ENCODE measurements at regions not wholly inside any gene's neighbourhood (a gene's known extent, or its start where the extent isn't known, plus 50 kb on each side); places are given as distances from the start of the nearest gene placed in this dataset.

- Mint-ChIP-seq H3K36me3 (peaks cover under 1% of the 10 kb centered on the region; the same call in 1 of the 2 replicates), H3K27ac (no peak overlapping the region), H3K4me3 (no peak overlapping the region), H3K27me3 (ENCODE audit: low read depth) (no peaks in the 10 kb centered on the region), H3K9me3 (no peaks in the 10 kb centered on the region), H3K4me1 (no peaks in the 10 kb centered on the region)
- ChIA-PET CTCF (interaction anchor here (0.9 to 1.0 kb wide), 2 partner anchors 14 to 34 kb away, joined by 3 read pairs; no protein-coding TSS in a partner anchor), POLR2A (no interaction called here)
- DNase-seq (ENCODE audit: low spot score) (no peak), ATAC-seq (no peak)
- TF ChIP-seq SOX15 (CRISPR knock-in tag; IDR thresholded peaks at IDR 0.05) (no peak), ZNF317 (CRISPR knock-in tag; IDR thresholded peaks at IDR 0.05; ENCODE audit: borderline replicate concordance, low read depth) (no peak), ZNF416 (CRISPR knock-in tag; IDR thresholded peaks at IDR 0.05) (no peak), NR3C1 (CRISPR knock-in tag; conservative IDR thresholded peaks at IDR 0.05; ENCODE audit: low read depth) (no peak), E2F1 (CRISPR knock-in tag; IDR thresholded peaks at IDR 0.05) (no peak), ZNF138 (CRISPR knock-in tag; conservative IDR thresholded peaks at IDR 0.05) (no peak)
Measured at GRCh38 chr10:33032654-33033151, 74.7 kb upstream of the ITGB1 start.

GRCh38 chr10:33031815-33032653, 74.0 kb upstream of the ITGB1 start:
- no peaks in the 10 kb centered on the region for H3K9me3 Mint-ChIP-seq
- H3K4me3 Mint-ChIP-seq: no peak overlapping the region
- H3K27ac Mint-ChIP-seq: no peak overlapping the region
- CTCF ChIA-PET: interaction anchor here (0.7 to 0.9 kb wide), 2 partner anchors 14 to 35 kb away, joined by 3 read pairs; no protein-coding TSS in a partner anchor
- no peaks in the 10 kb centered on the region for H3K36me3 Mint-ChIP-seq
- TF ChIP-seq MYBL2 (CRISPR knock-in tag; IDR thresholded peaks at IDR 0.05) (no peak), NFYB (CRISPR knock-in tag; conservative IDR thresholded peaks at IDR 0.05; ENCODE audit: low read depth) (no peak), SMAD3 (CRISPR knock-in tag; IDR thresholded peaks at IDR 0.05; ENCODE audit: borderline replicate concordance) (no peak), ZBTB21 (CRISPR knock-in tag; IDR thresholded peaks at IDR 0.05; ENCODE audit: borderline replicate concordance) (no peak), GTF2I (CRISPR knock-in tag; conservative IDR thresholded peaks at IDR 0.05) (no peak), MXD4 (CRISPR knock-in tag; IDR thresholded peaks at IDR 0.05; ENCODE audit: borderline replicate concordance) (no peak), ZNF138 (CRISPR knock-in tag; conservative IDR thresholded peaks at IDR 0.05) (no peak), E2F1 (CRISPR knock-in tag; IDR thresholded peaks at IDR 0.05) (no peak), FOXP1 (CRISPR knock-in tag; IDR thresholded peaks at IDR 0.05; ENCODE audit: borderline replicate concordance) (no peak), ATF2 (CRISPR knock-in tag; IDR thresholded peaks at IDR 0.05; ENCODE audit: borderline replicate concordance, low read depth) (no peak), CREB1 (CRISPR knock-in tag; IDR thresholded peaks at IDR 0.05) (no peak), GRHL2 (CRISPR knock-in tag; IDR thresholded peaks at IDR 0.05; ENCODE audit: insufficient replicate concordance, severe bottlenecking) (no peak), ZNF281 (CRISPR knock-in tag; IDR thresholded peaks at IDR 0.05) (no peak), ZNF512 (CRISPR knock-in tag; IDR thresholded peaks at IDR 0.05; ENCODE audit: borderline replicate concordance) (no peak), EMX1 (CRISPR knock-in tag; IDR thresholded peaks at IDR 0.05) (no peak), SOX15 (CRISPR knock-in tag; IDR thresholded peaks at IDR 0.05) (no peak)
- ATAC-seq (no peak), DNase-seq (ENCODE audit: low spot score) (no peak)
- no peaks in the 10 kb centered on the region for H3K27me3 Mint-ChIP-seq (ENCODE audit: low read depth)
- POLR2A ChIA-PET: no interaction called here
- peaks cover 1% of the 10 kb centered on the region for H3K4me1 Mint-ChIP-seq

Measured in WTC11 (cell line).